H9 (cell line): ENCODE measurements at regions not wholly inside any gene's neighbourhood (a gene's known extent, or its start where the extent isn't known, plus 50 kb on each side); places are given as distances from the start of the nearest gene placed in this dataset.

ENCODE experiments used
- DNase-seq: peaks from one replicate; pipeline ENCODE4 v3.0.0-alpha.2; 2017
- H2AFZ ChIP-seq: one replicate; pipeline ENCODE4 v1.6.1; 2013; ENCODE audit warnings: mild to moderate bottlenecking, low read length, control low read depth, moderate library complexity
- H2AK5ac ChIP-seq: 2 replicates; pipeline ENCODE4 v1.6.1; 2013; ENCODE audit warnings: low read length, control low read depth, mixed read lengths; ENCODE audit not compliant: insufficient read length
- H2BK120ac ChIP-seq: one replicate; pipeline ENCODE4 v1.6.1; 2013; ENCODE audit warnings: low read depth, mild to moderate bottlenecking, low read length, control low read depth, inconsistent platforms; ENCODE audit not compliant: poor library complexity, severe bottlenecking
- H2BK12ac ChIP-seq: 2 replicates; pipeline ENCODE4 v1.6.1; 2013; ENCODE audit warnings: low read length, control low read depth, mixed read lengths, low read depth; ENCODE audit not compliant: insufficient read length
- H2BK15ac ChIP-seq: 2 replicates; pipeline ENCODE4 v1.6.1; 2013; ENCODE audit warnings: low read depth, low read length, control low read depth
- H2BK20ac ChIP-seq: one replicate; pipeline ENCODE4 v1.6.1; 2013; ENCODE audit warnings: low read depth, mild to moderate bottlenecking, low read length, control low read depth, inconsistent platforms; ENCODE audit not compliant: poor library complexity, severe bottlenecking
- H2BK5ac ChIP-seq: 2 replicates; pipeline ENCODE4 v1.6.1; 2013; ENCODE audit warnings: low read length, control low read depth, mixed read lengths; ENCODE audit not compliant: insufficient read length
- H3K14ac ChIP-seq: 2 replicates; pipeline ENCODE4 v1.6.1; 2013; ENCODE audit warnings: low read length, control low read depth; ENCODE audit not compliant: insufficient read depth
- H3K18ac ChIP-seq: 2 replicates; pipeline ENCODE4 v1.6.1; 2013; ENCODE audit warnings: low read depth, mild to moderate bottlenecking, mixed read lengths, low read length, control low read depth; ENCODE audit not compliant: insufficient read length
- H3K23ac ChIP-seq: 2 replicates; pipeline ENCODE4 v1.6.1; 2013; ENCODE audit warnings: low read length, control low read depth, mixed read lengths, low read depth; ENCODE audit not compliant: insufficient read length
- H3K23me2 ChIP-seq: 2 replicates; pipeline ENCODE4 v1.6.1; 2013; ENCODE audit warnings: low read depth, mild to moderate bottlenecking, mixed read lengths, low read length, control low read depth; ENCODE audit not compliant: insufficient read length, poor library complexity, severe bottlenecking
- H3K27ac ChIP-seq: 2 replicates; pipeline ENCODE4 v1.5.1; 2013; ENCODE audit warnings: low read length, control low read depth, mixed read lengths, low read depth; ENCODE audit not compliant: insufficient read length
- H3K27me3 ChIP-seq: 2 replicates; pipeline ENCODE4 v1.6.1; 2013; ENCODE audit warnings: low read length, control low read depth, inconsistent platforms; ENCODE audit not compliant: insufficient read depth
- H3K4ac ChIP-seq: 2 replicates; pipeline ENCODE4 v1.6.1; 2013; ENCODE audit warnings: low read depth, mild to moderate bottlenecking, control low read depth, inconsistent platforms, low read length, moderate library complexity
- H3K4me1 ChIP-seq: 2 replicates; pipeline ENCODE4 v1.6.1; 2013; ENCODE audit warnings: low read length, control low read depth, inconsistent platforms; ENCODE audit not compliant: insufficient read depth
- H3K4me2 ChIP-seq: 2 replicates; pipeline ENCODE4 v1.6.1; 2013; ENCODE audit warnings: low read length, control low read depth, mixed read lengths; ENCODE audit not compliant: insufficient read length, insufficient read depth
- H3K56ac ChIP-seq: 2 replicates; pipeline ENCODE4 v1.6.1; 2013; ENCODE audit warnings: low read depth, mild to moderate bottlenecking, mixed read lengths, low read length, control low read depth; ENCODE audit not compliant: insufficient read length
- H3K79me1 ChIP-seq: 2 replicates; pipeline ENCODE4 v1.6.1; 2013; ENCODE audit warnings: low read depth, mild to moderate bottlenecking, moderate library complexity, low read length, control low read depth, inconsistent platforms; ENCODE audit not compliant: insufficient read depth, poor library complexity, severe bottlenecking
- H3K79me2 ChIP-seq: 2 replicates; pipeline ENCODE4 v1.6.1; 2013; ENCODE audit warnings: low read length, control low read depth, inconsistent platforms; ENCODE audit not compliant: insufficient read depth
- H3K9ac ChIP-seq: 2 replicates; pipeline ENCODE4 v1.6.1; 2013; ENCODE audit warnings: low read length, control low read depth, mixed read lengths; ENCODE audit not compliant: insufficient read length; ENCODE audit errors: extremely low read depth
- H3K9me3 ChIP-seq: one replicate; pipeline ENCODE4 v1.6.1; 2013; ENCODE audit warnings: low read depth, low read length, inconsistent platforms; ENCODE audit not compliant: control insufficient read depth
- H3T11ph ChIP-seq: one replicate; pipeline ENCODE4 v1.6.1; 2013; ENCODE audit warnings: mild to moderate bottlenecking, low read length, control low read depth, inconsistent platforms
- H4K20me1 ChIP-seq: one replicate; pipeline ENCODE4 v1.6.1; 2013; ENCODE audit not compliant: control insufficient read depth, insufficient read length, insufficient read depth
- H4K5ac ChIP-seq: 2 replicates; pipeline ENCODE4 v1.6.1; 2013; ENCODE audit warnings: low read depth, mild to moderate bottlenecking, mixed read lengths, low read length, control low read depth; ENCODE audit not compliant: insufficient read length
- H4K8ac ChIP-seq: replicated peaks from 2 replicates; pipeline ENCODE4 v1.6.1; 2013; ENCODE audit warnings: low read length, control low read depth, mixed read lengths, low read depth; ENCODE audit not compliant: insufficient read length
- H4K91ac ChIP-seq: 2 replicates; pipeline ENCODE4 v1.6.1; 2013; ENCODE audit warnings: low read depth, mild to moderate bottlenecking, moderate library complexity, mixed read lengths, low read length, control low read depth; ENCODE audit not compliant: insufficient read length
- H3K27ac Mint-ChIP-seq, 3 experiments: 2 replicates in 2 of 3; 3 replicates in 1 of 3; pipeline ENCODE4 v1.8.0; 2020 to 2021; ENCODE audit warnings: mixed read lengths in 3 of 3, mild to moderate bottlenecking in 1 of 3, moderate library complexity in 1 of 3
- H3K27me3 Mint-ChIP-seq: 2 replicates; pipeline ENCODE4 v1.8.0; 2021; ENCODE audit warnings: low read depth, mild to moderate bottlenecking, moderate library complexity, mixed read lengths
- H3K36me3 Mint-ChIP-seq, 3 experiments: 2 replicates in 2 of 3; 3 replicates in 1 of 3; pipeline ENCODE4 v1.8.0; 2020 to 2021; ENCODE audit warnings: low read depth in 3 of 3, mixed read lengths in 3 of 3; ENCODE audit not compliant: insufficient read depth in 1 of 3
- H3K4me1 Mint-ChIP-seq, 2 experiments: 2 replicates each; pipeline ENCODE4 v1.8.0; 2020; ENCODE audit warnings: mixed read lengths in 2 of 2
- H3K4me3 Mint-ChIP-seq, 2 experiments: 2 replicates in 1 of 2; 3 replicates in 1 of 2; pipeline ENCODE4 v1.8.0; 2020 to 2021; ENCODE audit warnings: mild to moderate bottlenecking in 2 of 2, mixed read lengths in 2 of 2, moderate library complexity in 1 of 2
- H3K9me3 Mint-ChIP-seq, 2 experiments: 2 replicates in 1 of 2; 3 replicates in 1 of 2; pipeline ENCODE4 v1.8.0; 2020; ENCODE audit warnings: mild to moderate bottlenecking in 2 of 2, mixed read lengths in 2 of 2, moderate library complexity in 1 of 2
- CTCF ChIP-seq: fragments of 200-600 bp; sonication (generic); conservative IDR thresholded peaks from 3 replicates; pipeline ENCODE4 v1.8.0; 2021; ENCODE audit warnings: antibody characterized with exemption, mild to moderate bottlenecking
- WGBS: extraction: QIAGEN DNeasy Blood & Tissue Kit; methylation state at CpG from one replicate; pipeline ENCODE4 v1.1.7; 2013; ENCODE audit warnings: missing lambda C conversion rate, low lambda C conversion rate, mixed read lengths; ENCODE audit not compliant: insufficient read length; ENCODE audit errors: extremely low coverage; 5-methylcytosine and 5-hydroxymethylcytosine counted together

GRCh38 chr5:164298165-164298564, 792.7 kb downstream of the MAT2B start:
- no peak overlapping the region for H3K4ac ChIP-seq
- no peak for TF ChIP-seq CTCF
- no peaks in the 10 kb centered on the region for H3K9me3 ChIP-seq
- no peaks in the 10 kb centered on the region for H3K79me1 ChIP-seq
- no peak overlapping the region for H3K4me2 ChIP-seq
- peaks cover 11 to 13% of the 10 kb centered on the region in 2 experiments for H3K4me1 Mint-ChIP-seq
- H3K36me3 Mint-ChIP-seq = 0 out of 7 replicates have a peak, but pooled peaks cover 0 to 4% (median 0%) of the 10 kb centered on the region in 3 experiments
- H3K14ac ChIP-seq = no peak overlapping the region
- no peaks in the 10 kb centered on the region for H4K20me1 ChIP-seq
- H2BK12ac ChIP-seq = no peak overlapping the region
- H3K4me3 Mint-ChIP-seq = no peak overlapping the region
- no peaks in the 10 kb centered on the region for H3K23me2 ChIP-seq
- H3K56ac ChIP-seq = no peak overlapping the region
- H3K27me3 Mint-ChIP-seq = no peaks in the 10 kb centered on the region
- H3K27ac Mint-ChIP-seq = no peak overlapping the region
- H3K4me1 ChIP-seq = no peaks in the 10 kb centered on the region
- WGBS = no CpG with 5 or more reads among the region's 2 CpGs
- H2AFZ ChIP-seq = no peak overlapping the region
- no peak overlapping the region for H3K27ac ChIP-seq
- no peak overlapping the region for H4K91ac ChIP-seq
- no peak overlapping the region for H3K9ac ChIP-seq
- no peaks in the 10 kb centered on the region for H3K9me3 Mint-ChIP-seq
- H3K18ac ChIP-seq = no peak overlapping the region
- no peak for DNase-seq
- no peak overlapping the region for H3K23ac ChIP-seq
- H3K79me2 ChIP-seq = no peaks in the 10 kb centered on the region
- H3T11ph ChIP-seq = no peak overlapping the region
- no peak overlapping the region for H2BK15ac ChIP-seq
- H2BK20ac ChIP-seq = no peak overlapping the region
- no peak overlapping the region for H2BK120ac ChIP-seq
- H4K5ac ChIP-seq = no peak overlapping the region
- no peak overlapping the region for H2BK5ac ChIP-seq
- no peaks in the 10 kb centered on the region for H3K27me3 ChIP-seq
- no peak overlapping the region for H4K8ac ChIP-seq
- no peak overlapping the region for H2AK5ac ChIP-seq
